GM23338 (cell line): ENCODE measurements at regions not wholly inside any gene's neighbourhood (a gene's known extent, or its start where the extent isn't known, plus 50 kb on each side); places are given as distances from the start of the nearest gene placed in this dataset.

Source experiments
- ATAC-seq: fragments of 200-7000 bp; cut with Tn5 transposase; 3 replicates; pipeline ENCODE4 v1.9.1; 2020
- DNase-seq: peaks from one replicate; pipeline ENCODE4 v3.0.0-alpha.2; 2015; ENCODE audit warnings: low spot score
- H2AFZ ChIP-seq: fragments of 200-600 bp; sonication (generic); 2 replicates; pipeline ENCODE4 v1.8.0; 2016; ENCODE audit warnings: antibody characterized with exemption, mild to moderate bottlenecking, moderate library complexity
- H3F3A ChIP-seq: fragments of 200-600 bp; sonication (generic); replicated peaks from 2 replicates; pipeline ENCODE4 v1.8.0; 2017; ENCODE audit warnings: antibody characterized with exemption, mixed run types, low read depth
- H3K27ac ChIP-seq: fragments of 200-600 bp; sonication (generic); 2 replicates; pipeline ENCODE4 v1.6.1; 2016; ENCODE audit warnings: low read depth
- H3K27me3 ChIP-seq: fragments of 200-600 bp; sonication (generic); 2 replicates; pipeline ENCODE4 v1.8.0; 2016; ENCODE audit warnings: mild to moderate bottlenecking, mixed run types, moderate library complexity; ENCODE audit not compliant: insufficient read depth
- H3K36me3 ChIP-seq: fragments of 200-600 bp; sonication (generic); 2 replicates; pipeline ENCODE4 v1.8.0; 2016; ENCODE audit warnings: mild to moderate bottlenecking; ENCODE audit not compliant: insufficient read depth
- H3K4me1 ChIP-seq: fragments of 200-600 bp; sonication (generic); 2 replicates; pipeline ENCODE4 v1.8.0; 2016; ENCODE audit warnings: mild to moderate bottlenecking, moderate library complexity; ENCODE audit not compliant: insufficient read depth
- H3K4me2 ChIP-seq: fragments of 200-600 bp; sonication (generic); 2 replicates; pipeline ENCODE4 v1.7.1; 2017; ENCODE audit warnings: mixed run types
- H3K4me3 ChIP-seq: fragments of 200-600 bp; sonication (generic); 2 replicates; pipeline ENCODE4 v1.6.1; 2016; ENCODE audit warnings: mixed run types
- H3K79me2 ChIP-seq: fragments of 200-600 bp; sonication (generic); replicated peaks from 2 replicates; pipeline ENCODE4 v1.8.0; 2017; ENCODE audit warnings: mild to moderate bottlenecking; ENCODE audit not compliant: insufficient read depth
- H3K9me2 ChIP-seq: fragments of 200-600 bp; sonication (generic); 2 replicates; pipeline ENCODE4 v1.8.0; 2017; ENCODE audit not compliant: insufficient read depth
- H4K20me1 ChIP-seq: fragments of 200-600 bp; sonication (generic); replicated peaks from 2 replicates; pipeline ENCODE4 v1.8.0; 2017; ENCODE audit warnings: mild to moderate bottlenecking; ENCODE audit not compliant: insufficient read depth
- H3K27ac Mint-ChIP-seq: 2 replicates; pipeline ENCODE4 v1.8.0; 2020; ENCODE audit warnings: inconsistent platforms, mild to moderate bottlenecking, moderate library complexity, mixed read lengths
- H3K27me3 Mint-ChIP-seq: 3 replicates; pipeline ENCODE4 v1.8.0; 2022; ENCODE audit warnings: low read depth, mild to moderate bottlenecking, moderate library complexity, mixed read lengths, inconsistent platforms; ENCODE audit not compliant: insufficient read depth, poor library complexity
- H3K36me3 Mint-ChIP-seq: 3 replicates; pipeline ENCODE4 v1.8.0; 2021; ENCODE audit warnings: low read depth, mild to moderate bottlenecking, inconsistent platforms, moderate library complexity, mixed read lengths
- H3K4me1 Mint-ChIP-seq: 3 replicates; pipeline ENCODE4 v1.8.0; 2020; ENCODE audit warnings: mild to moderate bottlenecking, inconsistent platforms, mixed read lengths
- H3K4me3 Mint-ChIP-seq: 3 replicates; pipeline ENCODE4 v1.8.0; 2021; ENCODE audit warnings: moderate library complexity, mild to moderate bottlenecking, inconsistent platforms, mixed read lengths
- H3K9me3 Mint-ChIP-seq: 3 replicates; pipeline ENCODE4 v1.8.0; 2020; ENCODE audit warnings: moderate library complexity, mild to moderate bottlenecking, inconsistent platforms, mixed read lengths
- CREB1 ChIP-seq: fragments of 250-450 bp; sonication (Bioruptor Pico); IDR thresholded peaks from 2 replicates; pipeline ENCODE4 v1.5.0; 2020; ENCODE audit warnings: low read depth, mild to moderate bottlenecking, moderate library complexity
- CTCF ChIP-seq, 2 experiments: fragments of 200-600 bp in 1 of 2; sonication (generic) in 1 of 2; conservative IDR thresholded peaks; 2 replicates each; pipeline versions ENCODE4 v1.5.1 to v1.6.1; 2016 to 2017; ENCODE audit warnings: antibody characterized with exemption in 2 of 2, low read depth in 2 of 2, mild to moderate bottlenecking in 2 of 2, moderate library complexity in 1 of 2
- EZH2 ChIP-seq: fragments of 200-600 bp; sonication (generic); IDR thresholded peaks from one replicate; pipeline ENCODE4 v1.8.0; 2017; ENCODE audit warnings: antibody characterized with exemption, mild to moderate bottlenecking, low read depth; ENCODE audit not compliant: unreplicated experiment
- EZH2phosphoT487 ChIP-seq: fragments of 200-600 bp; sonication (generic); IDR thresholded peaks from one replicate; pipeline ENCODE4 v1.8.1; 2018; ENCODE audit warnings: antibody characterized with exemption; ENCODE audit not compliant: unreplicated experiment
- JUNB ChIP-seq: IDR thresholded peaks from one replicate; pipeline ENCODE4 v1.6.1; 2016; ENCODE audit warnings: antibody characterized with exemption; ENCODE audit not compliant: unreplicated experiment
- NANOG ChIP-seq: IDR thresholded peaks from 2 replicates; pipeline ENCODE4 v1.6.1; 2016; ENCODE audit warnings: antibody characterized with exemption, borderline replicate concordance
- POLR2AphosphoS5 ChIP-seq: IDR thresholded peaks from 2 replicates; pipeline ENCODE4 v1.6.1; 2016; ENCODE audit warnings: antibody characterized with exemption, low read depth
- STAT1 ChIP-seq: IDR thresholded peaks from one replicate; pipeline ENCODE4 v1.6.1; 2016; ENCODE audit warnings: antibody characterized with exemption; ENCODE audit not compliant: unreplicated experiment
- ZNF114 ChIP-seq: fragments of 250-450 bp; sonication (Bioruptor Pico); IDR thresholded peaks from 2 replicates; pipeline ENCODE4 v1.5.0; 2020; ENCODE audit warnings: mild to moderate bottlenecking, moderate library complexity
- ZNF331 ChIP-seq: fragments of 250-450 bp; sonication (Bioruptor Pico); IDR thresholded peaks from 2 replicates; pipeline ENCODE4 v1.5.0; 2020; ENCODE audit warnings: low read depth, mild to moderate bottlenecking, moderate library complexity
- ZNF462 ChIP-seq: fragments of 250-450 bp; sonication (Bioruptor Pico); IDR thresholded peaks from 2 replicates; pipeline ENCODE4 v1.5.0; 2020; ENCODE audit warnings: mild to moderate bottlenecking, moderate library complexity
- TF ChIP-seq, protein P1 (sequence below): IDR thresholded peaks from one replicate; pipeline ENCODE4 v1.6.1; 2018; ENCODE audit warnings: antibody characterized with exemption; ENCODE audit not compliant: unreplicated experiment
- TF ChIP-seq, protein P2 (sequence below): IDR thresholded peaks from 2 replicates; pipeline ENCODE4 v1.6.1; 2016; ENCODE audit warnings: antibody characterized with exemption

DNA sequence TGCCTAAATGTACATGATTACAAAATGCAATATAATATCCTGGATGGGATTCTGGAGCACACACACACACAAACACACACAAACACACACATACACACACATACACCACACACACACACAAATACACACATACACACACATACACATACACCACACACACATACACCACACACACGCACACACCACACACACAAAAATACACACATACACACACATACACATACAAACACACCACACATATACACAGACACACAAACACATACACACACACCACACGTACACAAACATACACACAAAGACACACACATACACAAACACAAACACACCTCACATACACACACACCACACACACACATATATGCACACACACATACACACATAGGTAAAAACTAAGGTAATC is 134.6 kb upstream of the SYNDIG1 start:
- H3K27ac Mint-ChIP-seq = no peak overlapping the region
- no peaks in the 10 kb centered on the region for H3K36me3 Mint-ChIP-seq
- Histone ChIP-seq H3K27me3 (no peaks in the 10 kb centered on the region), H3K79me2 (no peaks in the 10 kb centered on the region), H3K9me2 (no peaks in the 10 kb centered on the region), H3F3A (no peaks in the 10 kb centered on the region), H3K4me3 (no peak overlapping the region), H3K4me2 (no peak overlapping the region), H2AFZ (no peak overlapping the region), H3K27ac (no peak overlapping the region), H3K36me3 (no peaks in the 10 kb centered on the region), H4K20me1 (no peaks in the 10 kb centered on the region), H3K4me1 (no peaks in the 10 kb centered on the region)
- DNase-seq (no peak), ATAC-seq (no peak)
- H3K4me1 Mint-ChIP-seq = no peaks in the 10 kb centered on the region; the same call in 2 of the 3 replicates
- TF ChIP-seq JUNB = no peak
- no peak for TF ChIP-seq ZNF331 (CRISPR knock-in tag)
- TF ChIP-seq, protein P1, sequence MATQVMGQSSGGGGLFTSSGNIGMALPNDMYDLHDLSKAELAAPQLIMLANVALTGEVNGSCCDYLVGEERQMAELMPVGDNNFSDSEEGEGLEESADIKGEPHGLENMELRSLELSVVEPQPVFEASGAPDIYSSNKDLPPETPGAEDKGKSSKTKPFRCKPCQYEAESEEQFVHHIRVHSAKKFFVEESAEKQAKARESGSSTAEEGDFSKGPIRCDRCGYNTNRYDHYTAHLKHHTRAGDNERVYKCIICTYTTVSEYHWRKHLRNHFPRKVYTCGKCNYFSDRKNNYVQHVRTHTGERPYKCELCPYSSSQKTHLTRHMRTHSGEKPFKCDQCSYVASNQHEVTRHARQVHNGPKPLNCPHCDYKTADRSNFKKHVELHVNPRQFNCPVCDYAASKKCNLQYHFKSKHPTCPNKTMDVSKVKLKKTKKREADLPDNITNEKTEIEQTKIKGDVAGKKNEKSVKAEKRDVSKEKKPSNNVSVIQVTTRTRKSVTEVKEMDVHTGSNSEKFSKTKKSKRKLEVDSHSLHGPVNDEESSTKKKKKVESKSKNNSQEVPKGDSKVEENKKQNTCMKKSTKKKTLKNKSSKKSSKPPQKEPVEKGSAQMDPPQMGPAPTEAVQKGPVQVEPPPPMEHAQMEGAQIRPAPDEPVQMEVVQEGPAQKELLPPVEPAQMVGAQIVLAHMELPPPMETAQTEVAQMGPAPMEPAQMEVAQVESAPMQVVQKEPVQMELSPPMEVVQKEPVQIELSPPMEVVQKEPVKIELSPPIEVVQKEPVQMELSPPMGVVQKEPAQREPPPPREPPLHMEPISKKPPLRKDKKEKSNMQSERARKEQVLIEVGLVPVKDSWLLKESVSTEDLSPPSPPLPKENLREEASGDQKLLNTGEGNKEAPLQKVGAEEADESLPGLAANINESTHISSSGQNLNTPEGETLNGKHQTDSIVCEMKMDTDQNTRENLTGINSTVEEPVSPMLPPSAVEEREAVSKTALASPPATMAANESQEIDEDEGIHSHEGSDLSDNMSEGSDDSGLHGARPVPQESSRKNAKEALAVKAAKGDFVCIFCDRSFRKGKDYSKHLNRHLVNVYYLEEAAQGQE = no peak
- no peak for TF ChIP-seq EZH2
- TF ChIP-seq POLR2AphosphoS5 = no peak
- TF ChIP-seq CTCF (conservative IDR thresholded peaks at IDR 0.05; ENCODE audit: low read depth in 2 of 2) = no peak
- no peak for TF ChIP-seq CREB1
- no peak for TF ChIP-seq STAT1
- TF ChIP-seq, protein P2, sequence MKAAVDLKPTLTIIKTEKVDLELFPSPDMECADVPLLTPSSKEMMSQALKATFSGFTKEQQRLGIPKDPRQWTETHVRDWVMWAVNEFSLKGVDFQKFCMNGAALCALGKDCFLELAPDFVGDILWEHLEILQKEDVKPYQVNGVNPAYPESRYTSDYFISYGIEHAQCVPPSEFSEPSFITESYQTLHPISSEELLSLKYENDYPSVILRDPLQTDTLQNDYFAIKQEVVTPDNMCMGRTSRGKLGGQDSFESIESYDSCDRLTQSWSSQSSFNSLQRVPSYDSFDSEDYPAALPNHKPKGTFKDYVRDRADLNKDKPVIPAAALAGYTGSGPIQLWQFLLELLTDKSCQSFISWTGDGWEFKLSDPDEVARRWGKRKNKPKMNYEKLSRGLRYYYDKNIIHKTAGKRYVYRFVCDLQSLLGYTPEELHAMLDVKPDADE = no peak
- TF ChIP-seq NANOG = no peak
- no peak for TF ChIP-seq ZNF114 (CRISPR knock-in tag)
- no peak for TF ChIP-seq ZNF462 (CRISPR knock-in tag)
- TF ChIP-seq EZH2phosphoT487 = no peak
- H3K9me3 Mint-ChIP-seq = no peaks in the 10 kb centered on the region
- H3K4me3 Mint-ChIP-seq = no peak overlapping the region
- no peaks in the 10 kb centered on the region for H3K27me3 Mint-ChIP-seq
